ENCODE measurements at regions not wholly inside any gene's neighbourhood (a gene's known extent, or its start where the extent isn't known, plus 50 kb on each side); places are given as distances from the start of the nearest gene placed in this dataset.

GRCh38 chr5:112604732-112605630 is 132.7 kb upstream of the APC start:
- no peak overlapping the region for H3K9ac ChIP-seq (ENCODE audit: insufficient read depth in 1 of 2, low read length in 2 of 2)
- H3K36me3 ChIP-seq (ENCODE audit: control insufficient read depth in 4 of 4, insufficient read depth in 4 of 4, low read length in 4 of 4): no peaks in the 10 kb centered on the region
- H3K27me3 ChIP-seq (ENCODE audit: control insufficient read depth in 3 of 3, insufficient read depth in 3 of 3, low read length in 2 of 3): no peaks in the 10 kb centered on the region
- no peak overlapping the region for H3K27ac ChIP-seq (ENCODE audit: low read depth in 1 of 2, low read length in 1 of 2)
- no peaks in the 10 kb centered on the region for H3K9me3 ChIP-seq (ENCODE audit: control insufficient read depth in 4 of 4, insufficient read depth in 3 of 4, low read length in 3 of 4)
- no peaks in the 10 kb centered on the region for H3K4me1 ChIP-seq (ENCODE audit: control insufficient read depth in 5 of 5, insufficient read depth in 5 of 5, low read length in 5 of 5)
- 48 to 58% methylated on average over 2 of the region's 2 CpGs for WGBS, 2 donors
- no peak for TF ChIP-seq CTCF (IDR thresholded peaks at IDR 0.05; ENCODE audit: control extremely low read depth, extremely low read depth)
- DNase-seq (peak in 2 of 3 donors; percentile 28 to 33), ATAC-seq (ENCODE audit: insufficient read depth, low FRiP score) (no peak)
- no peak overlapping the region for H3K4me3 ChIP-seq

DNA sequence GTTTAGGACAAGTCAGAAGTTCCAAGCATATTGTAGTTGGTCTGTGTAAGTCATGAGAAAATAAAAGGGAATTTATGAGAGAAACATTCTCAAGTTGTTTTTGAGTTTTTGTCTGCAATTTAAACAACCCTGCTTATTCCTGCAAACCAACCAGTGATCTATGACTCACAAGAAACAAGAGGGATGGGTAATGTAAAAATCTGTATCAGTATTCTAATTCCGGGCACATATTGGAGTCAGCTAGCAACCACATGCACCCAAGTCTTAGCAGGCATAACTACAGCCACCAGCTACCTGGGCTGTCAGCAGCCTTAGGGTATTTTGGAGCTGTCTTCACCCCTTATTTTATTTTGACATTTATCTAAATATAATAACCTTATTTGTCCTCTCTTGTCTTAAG is 128.7 kb upstream of the APC start:
- Histone ChIP-seq H3K27ac (ENCODE audit: low read depth in 1 of 2, low read length in 1 of 2) (no peak overlapping the region), H3K9me3 (ENCODE audit: control insufficient read depth in 4 of 4, insufficient read depth in 3 of 4, low read length in 3 of 4) (no peaks in the 10 kb centered on the region), H3K27me3 (ENCODE audit: control insufficient read depth in 3 of 3, insufficient read depth in 3 of 3, low read length in 2 of 3) (no peaks in the 10 kb centered on the region), H3K4me1 (ENCODE audit: control insufficient read depth in 5 of 5, insufficient read depth in 5 of 5, low read length in 5 of 5) (peaks cover 0 to 3% (median 0%) of the 10 kb centered on the region in 5 donors), H3K4me3 (no peak overlapping the region), H3K9ac (ENCODE audit: insufficient read depth in 1 of 2, low read length in 2 of 2) (no peak overlapping the region), H3K36me3 (ENCODE audit: control insufficient read depth in 4 of 4, insufficient read depth in 4 of 4, low read length in 4 of 4) (no peaks in the 10 kb centered on the region)
- no peak for TF ChIP-seq CTCF (IDR thresholded peaks at IDR 0.05; ENCODE audit: control extremely low read depth, extremely low read depth)
- ATAC-seq (ENCODE audit: insufficient read depth, low FRiP score) (no peak), DNase-seq (no peak)
- 56 to 95% methylated on average over 1 of the region's 1 CpG for WGBS, 2 donors

DNA sequence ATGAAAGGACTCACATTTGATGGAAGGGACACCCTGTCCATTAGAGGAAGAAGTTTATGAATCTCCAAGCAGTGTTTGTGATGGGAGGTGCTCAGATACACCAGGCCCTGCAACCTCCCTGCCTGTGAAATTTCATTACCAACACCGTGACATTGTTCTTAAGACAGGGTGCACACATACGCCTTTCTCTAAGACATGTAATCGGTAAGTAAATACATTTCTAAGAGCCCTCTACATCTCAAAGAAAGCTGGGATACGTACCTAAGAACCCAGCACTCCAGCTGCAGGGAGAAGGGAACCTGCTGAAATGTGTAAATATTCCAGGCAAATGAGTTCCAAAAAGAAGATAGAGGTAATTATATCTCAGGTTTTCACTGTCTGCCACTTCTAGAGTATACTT is 125.0 kb upstream of the APC start:
- H3K36me3 ChIP-seq (ENCODE audit: control insufficient read depth in 4 of 4, insufficient read depth in 4 of 4, low read length in 4 of 4): no peaks in the 10 kb centered on the region
- DNase-seq: peak in 2 of 3 donors; percentile 32 to 64
- WGBS, 2 donors: 66 to 84% methylated on average over 4 of the region's 4 CpGs
- no peak overlapping the region for H3K27ac ChIP-seq (ENCODE audit: low read depth in 1 of 2, low read length in 1 of 2)
- H3K4me1 ChIP-seq (ENCODE audit: control insufficient read depth in 5 of 5, insufficient read depth in 5 of 5, low read length in 5 of 5): peaks cover 0 to 5% (median 0%) of the 10 kb centered on the region in 5 donors
- peak; percentile 34 for ATAC-seq (ENCODE audit: insufficient read depth, low FRiP score)
- H3K27me3 ChIP-seq (ENCODE audit: control insufficient read depth in 3 of 3, insufficient read depth in 3 of 3, low read length in 2 of 3): no peaks in the 10 kb centered on the region
- H3K9me3 ChIP-seq (ENCODE audit: control insufficient read depth in 4 of 4, insufficient read depth in 3 of 4, low read length in 3 of 4): no peaks in the 10 kb centered on the region
- no peak for TF ChIP-seq CTCF (IDR thresholded peaks at IDR 0.05; ENCODE audit: control extremely low read depth, extremely low read depth)
- no peak overlapping the region for H3K4me3 ChIP-seq
- no peak overlapping the region for H3K9ac ChIP-seq (ENCODE audit: insufficient read depth in 1 of 2, low read length in 2 of 2)

Measured in lung (tissue), 11 donors.